GM18508 (cell line): ENCODE measurements at regions not wholly inside any gene's neighbourhood (a gene's known extent, or its start where the extent isn't known, plus 50 kb on each side); places are given as distances from the start of the nearest gene placed in this dataset.
"Not testable (repeated sequence)": the region's sequence is repeated elsewhere in the genome, so short reads cannot be mapped to it uniquely, and the experiment has no call there.

ENCODE experiments used
- ATAC-seq: cut with Tn5 transposase; IDR thresholded peaks from one replicate; pipeline ENCODE4 v1.9.1; 2021; ENCODE audit warnings: moderate number of reproducible peaks; ENCODE audit not compliant: insufficient read depth, unreplicated experiment

GRCh38 chr7:25069900-25070443 lies 55.1 kb downstream of the CYCS start:
- ATAC-seq: no peak

GRCh38 chr7:25068502-25069213 lies 56.4 kb downstream of the CYCS start:
- ATAC-seq: no peak

DNA sequence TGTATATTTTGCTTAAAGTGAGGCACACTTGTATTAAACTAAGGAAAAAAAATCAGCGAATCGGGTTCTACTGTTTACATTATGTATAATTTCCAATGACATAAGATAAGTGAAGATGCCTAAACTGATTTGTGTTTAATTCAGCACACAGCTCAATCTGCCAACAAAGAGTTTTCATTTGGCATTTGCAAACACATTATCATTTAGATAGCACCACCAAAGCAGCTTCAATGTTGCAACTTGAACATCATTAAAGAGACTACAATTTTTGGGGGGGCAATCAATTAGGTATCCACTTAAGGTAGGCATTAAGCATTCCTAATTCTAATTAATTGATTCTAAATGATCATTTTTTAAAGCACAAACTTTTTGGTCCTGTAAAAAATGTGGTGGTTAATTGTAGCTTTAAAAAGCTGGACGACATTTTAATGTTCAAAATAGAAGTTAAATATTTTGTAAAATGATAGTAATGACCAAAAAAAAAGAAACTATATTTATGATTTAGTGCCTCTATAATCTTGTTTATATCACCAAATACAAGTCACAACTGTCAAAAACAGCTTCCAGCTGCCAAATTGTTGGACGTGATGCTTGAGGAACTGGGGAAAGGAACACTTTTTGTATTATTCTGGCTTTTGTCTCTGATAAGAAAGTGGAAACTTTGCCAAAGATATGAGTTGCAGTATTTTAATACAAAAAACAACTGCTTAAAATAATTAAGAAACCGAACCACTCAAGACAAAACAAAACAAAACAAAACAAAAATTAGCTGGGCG lies 57.1 kb downstream of the CYCS start:
- no peak for ATAC-seq

DNA sequence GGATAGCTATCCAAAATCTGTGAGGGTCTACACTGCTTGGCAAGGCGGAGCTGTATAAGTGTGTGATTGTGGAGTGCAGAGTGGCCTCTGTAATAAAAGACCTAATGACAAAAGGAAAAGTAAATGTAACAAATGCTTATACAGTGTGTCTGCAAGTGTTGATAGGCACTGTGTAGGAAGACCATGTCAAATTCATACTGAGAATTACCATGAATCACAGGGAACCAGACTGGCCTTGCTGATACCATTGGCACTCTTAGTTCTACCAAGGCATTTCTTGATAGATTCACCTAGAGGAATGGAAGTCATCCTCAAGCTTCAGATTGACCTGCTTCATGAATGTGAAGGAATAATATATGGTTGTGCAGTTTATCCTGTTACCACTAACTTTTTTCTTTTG lies 58.8 kb downstream of the CYCS start:
- no peak for ATAC-seq

DNA sequence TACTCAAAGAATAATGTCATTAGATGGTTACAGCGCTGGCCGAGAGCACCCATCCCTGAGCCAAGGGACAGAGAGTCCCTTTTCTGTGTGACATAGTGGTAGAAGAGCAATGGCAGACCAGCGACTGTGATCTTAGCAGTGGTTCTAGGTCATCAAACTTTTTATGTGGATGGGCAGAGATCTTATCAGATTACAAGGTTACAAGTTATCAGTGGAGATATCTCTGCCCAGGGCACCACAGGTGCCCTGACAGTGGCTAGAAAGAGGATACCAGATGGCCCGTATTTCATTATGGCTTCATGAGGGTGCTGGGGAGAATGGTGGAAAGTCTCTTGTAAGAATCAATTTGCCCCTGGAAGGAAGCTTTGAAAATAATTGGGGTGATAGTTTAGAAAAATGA lies 62.7 kb downstream of the CYCS start:
- ATAC-seq: no peak

DNA sequence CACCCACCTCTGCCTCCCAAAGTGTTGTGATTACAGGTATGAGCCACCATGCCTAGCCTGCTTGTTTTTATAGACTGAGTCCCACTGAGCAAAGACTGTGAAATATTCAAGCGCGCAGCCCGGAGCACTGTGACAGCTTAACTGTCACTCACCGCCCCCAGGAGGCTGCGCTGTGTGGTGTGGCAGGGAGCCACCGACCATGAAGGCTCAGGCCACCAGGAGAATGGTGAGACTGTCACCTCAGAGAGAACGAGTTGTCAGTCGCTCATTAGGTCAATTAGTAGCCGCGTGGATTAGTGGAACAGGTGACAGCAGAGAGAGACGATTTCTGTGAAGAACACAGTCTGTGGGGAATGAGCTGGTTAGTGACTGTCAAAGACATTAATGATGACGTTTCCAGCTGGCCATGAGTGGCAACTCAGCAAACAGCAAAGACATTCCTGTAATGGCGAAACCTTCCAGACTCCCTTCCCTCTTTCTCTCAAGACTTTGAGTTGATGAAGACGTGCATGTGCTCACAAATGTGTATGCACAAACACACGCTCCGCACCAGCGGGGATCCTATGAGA lies 64.5 kb downstream of the CYCS start:
- ATAC-seq: no peak

- ATAC-seq: no peak
Measured at GRCh38 chr7:25059576-25059975, 65.5 kb downstream of the CYCS start.

DNA sequence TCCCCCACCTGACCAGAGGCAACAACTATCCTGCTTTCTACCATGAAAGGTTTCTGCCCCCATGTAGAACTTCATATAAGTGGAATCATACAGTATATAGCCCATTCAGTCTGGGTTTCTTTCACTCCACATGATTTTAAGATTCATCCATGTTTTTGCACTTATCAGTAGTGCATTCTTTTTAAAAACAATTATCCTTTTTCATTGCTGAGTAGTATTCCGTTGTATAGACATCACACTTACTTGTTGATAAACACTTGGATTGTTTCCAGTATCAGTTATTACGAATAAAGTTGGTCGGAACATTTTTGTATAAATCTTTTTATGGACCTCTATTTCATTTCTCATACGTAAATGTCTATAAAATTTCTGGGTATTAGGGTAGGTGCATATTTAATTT lies 68.7 kb downstream of the CYCS start:
- ATAC-seq: no peak

DNA sequence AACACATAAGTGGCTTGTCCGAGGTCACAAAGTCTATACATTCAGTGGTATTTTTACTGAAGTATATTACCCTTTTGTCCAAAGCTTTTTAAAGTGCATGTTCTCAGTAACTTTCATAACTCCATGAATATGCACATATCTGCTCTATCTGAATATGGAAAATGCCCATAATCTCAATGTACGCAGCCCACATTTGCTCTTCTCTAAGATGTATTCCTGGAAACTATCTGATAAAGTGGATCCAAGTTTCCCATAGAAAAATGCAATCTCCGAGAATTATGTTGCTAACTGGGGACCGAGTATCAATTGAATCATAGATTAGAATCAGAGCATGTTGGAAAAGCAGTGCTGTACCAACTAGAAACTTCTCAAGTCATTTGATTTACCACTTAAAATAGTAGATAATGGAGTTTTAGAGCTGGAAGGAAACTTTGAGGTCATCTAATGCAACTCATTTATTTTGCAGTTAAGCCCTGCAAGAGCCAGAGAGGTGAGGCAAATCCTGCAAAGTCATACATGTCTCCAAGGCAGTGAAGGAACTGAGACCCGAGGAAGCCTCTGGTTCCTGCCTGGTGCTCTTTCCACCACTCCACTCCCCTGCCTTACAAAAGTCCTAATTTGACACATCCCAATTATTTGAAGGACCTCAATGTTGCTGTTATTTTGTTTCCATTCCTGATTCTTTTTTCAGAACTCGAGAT lies 69.4 kb downstream of the CYCS start:
- ATAC-seq: no peak

DNA sequence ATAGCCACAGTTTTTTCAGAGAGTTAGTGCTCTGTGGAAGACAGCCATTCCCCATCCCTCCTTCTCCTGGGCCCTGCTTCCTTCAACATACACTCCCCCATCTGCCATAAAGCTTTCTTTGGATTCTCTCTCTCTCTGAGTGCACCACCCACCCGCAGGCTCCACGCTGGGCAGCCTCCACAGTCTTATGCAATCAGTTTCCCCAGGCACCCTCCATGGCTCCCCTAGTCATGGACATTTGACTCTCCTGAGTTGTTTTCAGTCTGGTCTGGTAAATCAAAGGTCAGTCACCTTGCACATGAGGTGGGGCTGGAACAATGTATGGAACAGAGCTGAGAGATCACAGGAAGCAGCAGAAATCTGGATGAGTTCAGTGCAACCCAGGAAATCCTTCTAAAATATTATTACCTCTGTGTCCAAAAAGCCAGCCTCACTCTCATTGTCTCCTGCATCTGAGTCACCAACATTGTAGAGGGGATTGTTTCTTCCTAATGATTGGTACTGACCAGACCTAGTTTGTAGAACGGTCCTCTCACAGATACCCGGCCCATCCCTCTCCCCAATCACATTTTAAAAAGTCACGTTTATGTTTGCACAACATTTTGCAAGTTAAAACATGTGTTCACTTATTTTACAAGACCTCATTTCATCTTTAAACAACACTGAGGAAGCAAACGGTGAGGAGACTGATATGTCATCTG lies 70.1 kb downstream of the CYCS start:
- ATAC-seq: no peak

GRCh38 chr7:25050223-25050622 lies 70.2 kb upstream of the OSBPL3 start:
- no peak for ATAC-seq

DNA sequence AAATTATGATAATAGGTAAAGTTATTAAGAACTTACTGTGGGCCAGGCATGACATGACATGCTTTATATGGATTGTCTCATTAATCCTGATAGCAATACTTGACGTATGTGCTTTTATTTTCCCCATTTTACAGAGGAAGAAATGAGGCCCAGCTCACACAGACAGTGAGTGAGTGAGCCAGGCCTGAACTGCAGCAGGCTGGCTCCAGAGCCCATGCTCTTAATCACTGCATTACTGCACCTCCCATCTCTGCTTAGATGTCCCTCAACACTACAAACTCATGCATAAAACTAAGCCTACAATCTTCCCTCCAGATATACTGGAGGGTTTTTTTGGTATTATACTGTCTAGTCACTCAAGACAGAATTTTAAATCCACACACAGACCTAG lies 68.5 kb upstream of the OSBPL3 start:
- ATAC-seq: no peak

- ATAC-seq: not testable (repeated sequence)
Measured at GRCh38 chr7:25047571-25048443, 67.8 kb upstream of the OSBPL3 start.

DNA sequence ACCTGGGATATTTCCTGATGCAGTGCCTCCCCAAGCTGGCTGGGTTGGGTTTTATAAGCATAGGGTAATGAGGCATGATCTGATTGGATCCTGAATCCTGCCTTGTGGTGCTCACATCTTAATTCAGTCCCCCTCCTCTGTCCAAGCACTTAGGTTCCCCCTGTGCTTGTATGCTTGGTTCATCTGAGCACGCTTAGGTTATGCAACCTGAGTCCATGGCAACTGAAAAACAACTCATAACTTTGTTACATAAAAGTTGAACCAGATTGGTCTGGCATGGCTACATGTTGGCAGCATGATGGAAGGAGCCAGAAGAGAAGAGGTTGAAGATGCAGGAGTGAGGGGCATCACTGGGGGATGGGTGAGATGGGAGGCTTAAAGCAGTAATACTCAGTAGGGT lies 57.3 kb upstream of the OSBPL3 start:
- ATAC-seq: no peak

DNA sequence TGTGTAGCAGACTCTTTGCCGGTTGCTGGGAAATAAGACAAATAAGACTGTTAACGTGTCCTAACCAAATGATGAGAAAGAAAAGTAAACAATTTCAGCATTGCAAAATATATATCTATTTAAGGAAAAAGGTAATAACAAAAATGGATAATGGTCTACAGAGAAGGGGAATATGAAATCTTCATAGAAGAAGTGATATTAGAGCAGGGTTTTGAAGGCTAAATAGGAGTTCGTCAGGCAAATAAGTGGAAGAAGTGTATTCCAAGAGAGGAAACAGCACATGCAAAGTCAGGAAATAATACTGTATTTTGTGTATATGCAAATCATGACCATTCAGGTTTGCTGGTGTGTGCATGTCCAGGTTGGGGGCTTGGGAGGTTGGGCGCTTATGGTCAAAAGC lies 55.3 kb upstream of the OSBPL3 start:
- no peak for ATAC-seq

GRCh38 chr7:25034136-25034535 lies 54.2 kb upstream of the OSBPL3 start:
- no peak for ATAC-seq

DNA sequence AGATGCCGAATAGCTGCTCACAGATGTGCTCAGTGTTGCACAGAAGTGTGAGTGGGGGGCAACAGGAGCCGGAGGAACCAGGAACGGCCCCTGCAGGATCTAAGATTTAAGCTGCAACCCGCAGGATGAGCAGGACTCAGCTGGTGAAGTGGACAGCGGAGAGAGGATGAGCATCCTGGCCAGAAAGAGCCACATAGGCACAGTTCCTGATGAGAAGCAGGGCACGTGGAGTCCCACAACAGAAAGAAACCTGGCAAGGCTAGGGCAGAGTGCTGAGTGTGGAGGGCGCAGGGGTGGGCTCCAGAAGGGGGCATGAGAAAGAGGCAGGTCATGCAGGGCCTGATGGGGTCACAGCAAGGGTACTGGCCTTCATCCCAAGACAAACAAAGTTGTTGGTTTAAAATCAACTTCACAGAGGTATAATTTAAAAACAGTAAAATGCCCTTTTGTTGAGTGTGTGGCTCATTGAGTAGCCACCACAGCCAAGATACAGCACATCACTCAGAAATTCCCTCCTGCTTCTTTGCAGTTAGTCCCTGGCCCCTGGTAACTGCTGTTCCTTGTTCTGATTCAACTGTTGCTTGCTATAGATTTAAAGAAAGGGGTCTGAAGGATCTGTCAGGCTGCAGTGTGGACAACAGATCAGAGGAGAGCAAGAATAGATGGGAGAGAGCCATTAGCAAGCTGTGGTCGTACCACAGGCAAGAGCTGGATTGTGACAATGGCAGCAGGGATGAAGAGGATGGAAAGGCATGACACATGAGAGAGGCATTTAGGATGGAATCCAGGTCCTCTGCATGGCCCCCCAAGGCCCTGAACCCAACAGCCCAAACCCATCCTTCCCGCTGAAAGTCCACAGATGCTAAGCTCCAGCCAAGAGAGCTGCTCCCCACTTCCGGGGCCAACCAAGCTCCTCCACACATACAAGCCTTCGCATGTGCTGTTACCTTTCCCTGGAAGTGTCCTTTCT lies 53.1 kb upstream of the OSBPL3 start:
- ATAC-seq: no peak

GRCh38 chr7:25031432-25031831 lies 51.5 kb upstream of the OSBPL3 start:
- peak; percentile 18 for ATAC-seq
